ENCODE measurements at regions not wholly inside any gene's neighbourhood (a gene's known extent, or its start where the extent isn't known, plus 50 kb on each side); places are given as distances from the start of the nearest gene placed in this dataset.

DNA sequence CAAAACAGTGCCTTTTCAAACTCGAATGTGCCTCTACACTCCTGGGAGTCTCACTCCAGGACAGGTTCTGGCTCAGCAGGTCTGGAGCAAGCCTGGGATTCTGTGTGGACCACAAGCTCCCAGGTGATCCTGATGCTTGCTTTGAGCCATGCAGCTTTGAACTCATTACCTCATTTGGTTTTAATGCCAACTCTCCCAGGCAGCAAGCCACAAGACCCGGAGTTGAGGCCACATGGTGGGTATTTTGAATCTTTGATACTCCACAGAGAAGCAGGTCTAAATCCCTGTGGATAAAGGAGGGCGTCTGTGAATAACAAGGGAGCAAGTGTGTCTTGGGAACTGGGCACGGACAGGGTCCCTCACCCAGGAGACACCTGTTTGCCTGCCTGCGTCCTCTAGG, 205.4 kb upstream of the CST7 start:
- no peak overlapping the region for H3K4me3 ChIP-seq
- DNase-seq (ENCODE audit: low read depth in 1 of 2, low spot score in 1 of 2), result no peak
- H3K27ac ChIP-seq, result no peak overlapping the region
- no peaks in the 10 kb centered on the region for H3K9me3 ChIP-seq (ENCODE audit: low read depth)
- H3K36me3 ChIP-seq, result no peaks in the 10 kb centered on the region
- peaks cover 8% of the 10 kb centered on the region for H3K4me1 ChIP-seq (ENCODE audit: low read depth)
- TF ChIP-seq, protein P1, sequence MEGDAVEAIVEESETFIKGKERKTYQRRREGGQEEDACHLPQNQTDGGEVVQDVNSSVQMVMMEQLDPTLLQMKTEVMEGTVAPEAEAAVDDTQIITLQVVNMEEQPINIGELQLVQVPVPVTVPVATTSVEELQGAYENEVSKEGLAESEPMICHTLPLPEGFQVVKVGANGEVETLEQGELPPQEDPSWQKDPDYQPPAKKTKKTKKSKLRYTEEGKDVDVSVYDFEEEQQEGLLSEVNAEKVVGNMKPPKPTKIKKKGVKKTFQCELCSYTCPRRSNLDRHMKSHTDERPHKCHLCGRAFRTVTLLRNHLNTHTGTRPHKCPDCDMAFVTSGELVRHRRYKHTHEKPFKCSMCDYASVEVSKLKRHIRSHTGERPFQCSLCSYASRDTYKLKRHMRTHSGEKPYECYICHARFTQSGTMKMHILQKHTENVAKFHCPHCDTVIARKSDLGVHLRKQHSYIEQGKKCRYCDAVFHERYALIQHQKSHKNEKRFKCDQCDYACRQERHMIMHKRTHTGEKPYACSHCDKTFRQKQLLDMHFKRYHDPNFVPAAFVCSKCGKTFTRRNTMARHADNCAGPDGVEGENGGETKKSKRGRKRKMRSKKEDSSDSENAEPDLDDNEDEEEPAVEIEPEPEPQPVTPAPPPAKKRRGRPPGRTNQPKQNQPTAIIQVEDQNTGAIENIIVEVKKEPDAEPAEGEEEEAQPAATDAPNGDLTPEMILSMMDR (IDR thresholded peaks at IDR 0.05; ENCODE audit: low read depth, low read length), result no peak
- no peaks in the 10 kb centered on the region for H3K27me3 ChIP-seq

DNA sequence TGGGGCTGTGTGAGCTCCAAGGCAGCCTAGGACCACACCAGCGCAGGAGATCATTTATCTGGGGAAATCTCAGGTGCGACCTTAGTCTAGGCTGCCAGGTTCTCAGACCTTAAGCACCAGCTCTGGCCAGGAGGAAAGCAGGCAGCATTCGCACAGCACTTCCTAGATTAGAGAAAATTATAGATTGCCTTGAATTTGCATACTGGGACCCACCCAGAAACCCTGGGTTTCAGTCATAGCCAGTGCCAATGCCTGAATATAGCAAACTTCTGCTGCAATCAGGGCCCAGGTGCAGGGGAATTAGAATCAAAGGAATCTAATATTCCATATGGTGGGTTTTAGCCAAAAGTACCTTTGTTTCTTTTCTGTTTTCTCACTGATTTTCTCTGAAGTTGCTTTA, 204.3 kb upstream of the CST7 start:
- no peaks in the 10 kb centered on the region for H3K27me3 ChIP-seq
- no peaks in the 10 kb centered on the region for H3K36me3 ChIP-seq
- H3K4me3 ChIP-seq, result no peak overlapping the region
- no peaks in the 10 kb centered on the region for H3K9me3 ChIP-seq (ENCODE audit: low read depth)
- peaks cover 8% of the 10 kb centered on the region for H3K4me1 ChIP-seq (ENCODE audit: low read depth)
- TF ChIP-seq, protein P1 (IDR thresholded peaks at IDR 0.05; ENCODE audit: low read depth, low read length), result no peak
- DNase-seq (ENCODE audit: low read depth in 1 of 2, low spot score in 1 of 2), result no peak
- no peak overlapping the region for H3K27ac ChIP-seq

DNA sequence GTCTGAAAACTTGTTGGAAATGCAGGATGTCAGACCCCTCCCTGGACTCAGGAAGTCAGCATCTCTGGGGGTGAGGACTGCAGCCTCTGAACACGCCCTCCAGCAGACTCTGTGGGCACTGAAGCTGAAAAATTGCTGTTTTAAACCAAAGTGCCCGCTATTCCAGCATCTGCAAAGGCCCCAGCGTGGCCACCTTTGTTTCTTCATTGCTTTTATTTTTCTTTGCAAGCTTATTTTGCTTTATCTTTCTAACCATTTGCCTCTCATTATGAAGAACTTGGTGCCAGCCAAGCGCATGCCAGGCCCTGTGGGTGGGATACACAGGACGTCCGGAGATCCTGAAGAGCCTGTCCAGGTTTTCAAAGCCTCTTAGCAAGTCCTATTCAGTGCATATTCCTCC, 203.9 kb upstream of the CST7 start:
- Histone ChIP-seq H3K4me3 (no peak overlapping the region), H3K27ac (no peak overlapping the region), H3K4me1 (ENCODE audit: low read depth) (peaks cover 8% of the 10 kb centered on the region), H3K9me3 (ENCODE audit: low read depth) (no peaks in the 10 kb centered on the region), H3K27me3 (no peaks in the 10 kb centered on the region), H3K36me3 (no peaks in the 10 kb centered on the region)
- no peak for DNase-seq (ENCODE audit: low read depth in 1 of 2, low spot score in 1 of 2)
- TF ChIP-seq, protein P1 (IDR thresholded peaks at IDR 0.05; ENCODE audit: low read depth, low read length), result no peak

DNA sequence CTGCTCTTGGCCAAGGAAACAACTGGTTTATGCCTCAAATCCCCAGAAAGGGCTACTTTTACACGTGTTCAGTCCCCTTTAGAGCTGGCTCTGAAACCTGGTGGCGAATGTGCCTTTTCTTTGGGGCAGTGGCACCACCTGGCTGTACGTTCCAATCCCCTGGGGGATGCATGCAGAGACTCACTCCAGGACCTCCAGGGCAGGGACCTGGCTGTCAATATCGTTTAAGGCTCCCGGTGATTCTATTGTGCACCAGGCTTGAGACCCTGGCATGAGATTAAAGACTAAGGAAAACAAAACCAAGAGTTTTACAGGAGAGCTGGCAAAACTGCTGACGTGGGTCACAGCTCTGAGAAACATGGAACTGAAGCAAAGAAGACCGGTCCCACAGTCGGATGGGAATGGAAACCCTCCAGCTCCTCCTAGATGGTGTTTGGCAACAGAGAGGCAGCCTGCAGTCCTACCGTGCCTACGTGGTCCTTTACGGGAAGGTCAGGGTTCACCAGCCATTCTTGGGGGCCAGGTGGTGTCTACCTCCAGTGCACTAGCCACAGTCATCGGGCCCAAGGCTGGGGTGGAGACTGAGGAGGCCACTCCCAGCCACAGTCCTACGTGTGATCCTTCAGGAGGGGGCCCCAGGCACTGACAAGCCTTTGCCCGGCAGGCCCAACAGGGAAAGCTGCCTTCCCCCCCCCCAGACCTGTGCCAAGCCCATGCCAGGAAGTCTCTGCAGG, 203.3 kb upstream of the CST7 start:
- no peak overlapping the region for H3K4me3 ChIP-seq
- H3K27me3 ChIP-seq, result no peaks in the 10 kb centered on the region
- H3K4me1 ChIP-seq (ENCODE audit: low read depth), result peaks cover 8% of the 10 kb centered on the region
- TF ChIP-seq, protein P1 (IDR thresholded peaks at IDR 0.05; ENCODE audit: low read depth, low read length), result no peak
- H3K36me3 ChIP-seq, result no peaks in the 10 kb centered on the region
- H3K27ac ChIP-seq, result no peak overlapping the region
- no peak for DNase-seq (ENCODE audit: low read depth in 1 of 2, low spot score in 1 of 2)
- no peaks in the 10 kb centered on the region for H3K9me3 ChIP-seq (ENCODE audit: low read depth)

DNA sequence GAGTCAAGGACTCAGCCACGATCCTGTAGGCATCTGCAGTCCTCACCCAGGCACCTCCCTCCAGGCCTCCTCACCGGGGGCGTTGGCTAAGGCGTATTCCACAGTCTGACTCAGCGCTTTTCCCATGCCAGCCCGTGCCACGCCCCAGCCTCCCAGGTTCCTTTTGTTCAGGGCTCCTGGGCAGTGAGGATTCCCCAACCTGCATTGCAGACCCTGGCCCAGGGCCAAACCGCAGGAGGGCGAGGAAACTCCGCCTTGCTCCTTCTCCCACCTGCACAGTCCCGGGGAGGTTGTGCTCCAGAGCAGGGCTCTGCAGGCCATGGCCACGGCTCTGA, 202.8 kb upstream of the CST7 start:
- Histone ChIP-seq H3K27ac (no peak overlapping the region), H3K9me3 (ENCODE audit: low read depth) (no peaks in the 10 kb centered on the region), H3K27me3 (no peaks in the 10 kb centered on the region), H3K36me3 (no peaks in the 10 kb centered on the region), H3K4me3 (no peak overlapping the region), H3K4me1 (ENCODE audit: low read depth) (peaks cover 8% of the 10 kb centered on the region)
- TF ChIP-seq, protein P1 (IDR thresholded peaks at IDR 0.05; ENCODE audit: low read depth, low read length), result no peak
- DNase-seq (ENCODE audit: low read depth in 1 of 2, low spot score in 1 of 2), result no peak
